A673 (cell line): ENCODE measurements at regions not wholly inside any gene's neighbourhood (a gene's known extent, or its start where the extent isn't known, plus 50 kb on each side); places are given as distances from the start of the nearest gene placed in this dataset.

Source experiments
- BruUV-seq: library from RNA; stranded (reverse); fragments of 400-500 nt; replicated peaks from 2 replicates; lab custom pipeline; 2021; lab: Mats Ljungman, UMichigan
- CTCF ChIA-PET: fragments of 300-600 bp; sonication (Branson Sonifier 250); formaldehyde crosslinking; loops from one replicate; lab custom pipeline; 2022; ENCODE audit warnings: antibody characterized with exemption; lab: Charles Lee
- POLR2A ChIA-PET: fragments of 300-600 bp; sonication (Branson Sonifier 250); formaldehyde crosslinking; loops from one replicate; lab custom pipeline; 2022; ENCODE audit warnings: antibody characterized with exemption; ENCODE audit not compliant: low non-redundant PET; lab: Charles Lee
- DNase-seq: peaks from one replicate; pipeline ENCODE4 v3.0.0-alpha.2; 2015; ENCODE audit warnings: low spot score
- H3K27ac ChIP-seq: fragments of 200-600 bp; sonication (generic); 2 replicates; pipeline ENCODE4 v1.5.1; 2016; ENCODE audit warnings: mixed run types, low read depth, mild to moderate bottlenecking, mixed read lengths, antibody characterized with exemption, low read length; ENCODE audit not compliant: poor library complexity, severe bottlenecking
- H3K27me3 ChIP-seq: fragments of 200-600 bp; sonication (generic); replicated peaks from 2 replicates; pipeline ENCODE4 v1.6.1; 2017; ENCODE audit warnings: mixed run types, low read depth, mild to moderate bottlenecking, mixed read lengths, antibody characterized with exemption, low read length; ENCODE audit not compliant: insufficient read depth, poor library complexity
- H3K36me3 ChIP-seq: fragments of 200-600 bp; sonication (generic); 2 replicates; pipeline ENCODE4 v1.6.1; 2016; ENCODE audit warnings: mixed run types, mild to moderate bottlenecking, mixed read lengths, antibody characterized with exemption, low read length; ENCODE audit not compliant: insufficient read depth, poor library complexity, severe bottlenecking
- H3K4me1 ChIP-seq: fragments of 200-600 bp; sonication (generic); 2 replicates; pipeline ENCODE4 v1.6.1; 2017; ENCODE audit warnings: mixed run types, mild to moderate bottlenecking, mixed read lengths, antibody characterized with exemption, low read length; ENCODE audit not compliant: insufficient read depth, poor library complexity, severe bottlenecking
- H3K4me3 ChIP-seq: fragments of 200-600 bp; sonication (generic); 2 replicates; pipeline ENCODE4 v1.5.1; 2016; ENCODE audit warnings: low read depth, mixed run types, mild to moderate bottlenecking, mixed read lengths, low read length; ENCODE audit not compliant: poor library complexity, severe bottlenecking
- H3K9me3 ChIP-seq: fragments of 200-600 bp; sonication (generic); 2 replicates; pipeline ENCODE4 v1.6.1; 2016; ENCODE audit warnings: mixed run types, low read depth, mild to moderate bottlenecking, mixed read lengths, antibody characterized with exemption, low read length; ENCODE audit not compliant: poor library complexity, severe bottlenecking
- CTCF ChIP-seq: fragments of 300-800, 200-600 bp; sonication (generic); conservative IDR thresholded peaks from 2 replicates; pipeline ENCODE4 v1.5.1; 2017; ENCODE audit warnings: low read depth, mild to moderate bottlenecking, antibody characterized with exemption, low read length, moderate library complexity, mixed read lengths
- EZH2 ChIP-seq: fragments of 200-600 bp; sonication (generic); IDR thresholded peaks from 2 replicates; pipeline ENCODE4 v1.6.1; 2017; ENCODE audit warnings: borderline replicate concordance, low read depth, mild to moderate bottlenecking, mixed read lengths, antibody characterized with exemption, low read length; ENCODE audit not compliant: poor library complexity, severe bottlenecking
- intact Hi-C: fragments of 100-400 bp; cut with micrococcal nuclease; formaldehyde crosslinking; loops from one replicate; pipeline ENCODE4 v1.10.0; 2022; ENCODE audit not compliant: unreplicated experiment

GRCh38 chr12:119938049-119938667 is 50.9 kb upstream of the BICDL1 start:
- Histone ChIP-seq H3K9me3 (no peaks in the 10 kb centered on the region), H3K4me1 (no peaks in the 10 kb centered on the region), H3K4me3 (no peak overlapping the region), H3K27ac (no peak overlapping the region), H3K36me3 (no peaks in the 10 kb centered on the region), H3K27me3 (no peaks in the 10 kb centered on the region)
- intact Hi-C loops = no loop called here
- peak; percentile 70 for DNase-seq
- no peak for TF ChIP-seq EZH2
- peak; percentile 84 for TF ChIP-seq CTCF
- BruUV-seq = no TSS peak
- CTCF ChIA-PET = interaction anchor here (0.7 kb wide), 1 partner anchor 696 kb away, joined by 4 read pairs; no protein-coding TSS in a partner anchor
- POLR2A ChIA-PET = no interaction called here
